AG04450 (cell line): ENCODE measurements at regions not wholly inside any gene's neighbourhood (a gene's known extent, or its start where the extent isn't known, plus 50 kb on each side); places are given as distances from the start of the nearest gene placed in this dataset.

Source experiments
- CTCF ChIA-PET: fragments of 300-600, 350-600 bp; formaldehyde crosslinking; extraction: SDS; loops from one replicate; lab custom pipeline; 2022; ENCODE audit warnings: antibody characterized with exemption, inconsistent platforms; lab: Charles Lee
- POLR2A ChIA-PET: fragments of 350-600 bp; formaldehyde crosslinking; extraction: SDS; loops from one replicate; lab custom pipeline; 2021; ENCODE audit warnings: antibody characterized with exemption, inconsistent platforms; lab: Yijun Ruan, JAX
- DNase-seq: peaks from one replicate; pipeline ENCODE4 v3.0.0-alpha.2; 2011; ENCODE audit warnings: low read depth, low spot score
- H3K27ac ChIP-seq: one replicate; pipeline ENCODE4 v1.5.1; 2012; ENCODE audit warnings: low read depth, low read length, control low read depth
- H3K27me3 ChIP-seq: one replicate; pipeline ENCODE4 v1.6.0; 2012; ENCODE audit warnings: low read length; ENCODE audit not compliant: control insufficient read depth, insufficient read depth
- H3K4me3 ChIP-seq: 2 replicates; pipeline ENCODE4 v1.5.1; 2011; ENCODE audit warnings: mild to moderate bottlenecking, low read depth, low read length, control low read depth
- H3K9me3 ChIP-seq: 2 replicates; pipeline ENCODE4 v1.5.1; 2012; ENCODE audit warnings: low read length; ENCODE audit not compliant: control insufficient read depth, insufficient read depth
- TF ChIP-seq, protein P1 (sequence below): IDR thresholded peaks from 2 replicates; pipeline ENCODE4 v1.5.1; 2011; ENCODE audit warnings: low read depth, low read length, control low read depth, inconsistent platforms

DNA sequence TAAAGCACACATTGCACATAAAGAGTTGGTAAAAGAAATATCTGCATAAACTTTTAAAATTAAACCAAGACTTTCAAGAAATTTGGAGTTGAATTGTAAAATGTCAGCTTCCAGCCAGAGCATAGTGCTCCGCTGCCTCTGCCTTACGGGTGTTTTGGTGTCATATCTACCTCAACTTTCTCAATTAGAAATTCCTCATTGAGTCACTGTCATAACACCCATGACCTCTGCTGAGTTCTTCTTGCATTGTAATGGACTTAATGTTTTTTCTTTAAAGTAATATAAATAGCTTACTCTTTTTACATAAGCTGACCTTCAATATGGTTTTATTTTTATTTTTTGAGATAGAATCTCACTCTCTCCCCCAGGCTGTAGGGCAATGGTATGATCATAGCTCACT lies 551.0 kb upstream of the NBEA start:
- H3K27ac ChIP-seq: no peak overlapping the region
- H3K9me3 ChIP-seq: no peaks in the 10 kb centered on the region
- ChIA-PET POLR2A (no interaction called here), CTCF (interaction anchor here (1.1 kb wide), 1 partner anchor 9 kb away, joined by 4 read pairs; no protein-coding TSS in a partner anchor)
- H3K4me3 ChIP-seq: no peak overlapping the region
- H3K27me3 ChIP-seq: no peaks in the 10 kb centered on the region
- DNase-seq: no peak
- TF ChIP-seq, protein P1, sequence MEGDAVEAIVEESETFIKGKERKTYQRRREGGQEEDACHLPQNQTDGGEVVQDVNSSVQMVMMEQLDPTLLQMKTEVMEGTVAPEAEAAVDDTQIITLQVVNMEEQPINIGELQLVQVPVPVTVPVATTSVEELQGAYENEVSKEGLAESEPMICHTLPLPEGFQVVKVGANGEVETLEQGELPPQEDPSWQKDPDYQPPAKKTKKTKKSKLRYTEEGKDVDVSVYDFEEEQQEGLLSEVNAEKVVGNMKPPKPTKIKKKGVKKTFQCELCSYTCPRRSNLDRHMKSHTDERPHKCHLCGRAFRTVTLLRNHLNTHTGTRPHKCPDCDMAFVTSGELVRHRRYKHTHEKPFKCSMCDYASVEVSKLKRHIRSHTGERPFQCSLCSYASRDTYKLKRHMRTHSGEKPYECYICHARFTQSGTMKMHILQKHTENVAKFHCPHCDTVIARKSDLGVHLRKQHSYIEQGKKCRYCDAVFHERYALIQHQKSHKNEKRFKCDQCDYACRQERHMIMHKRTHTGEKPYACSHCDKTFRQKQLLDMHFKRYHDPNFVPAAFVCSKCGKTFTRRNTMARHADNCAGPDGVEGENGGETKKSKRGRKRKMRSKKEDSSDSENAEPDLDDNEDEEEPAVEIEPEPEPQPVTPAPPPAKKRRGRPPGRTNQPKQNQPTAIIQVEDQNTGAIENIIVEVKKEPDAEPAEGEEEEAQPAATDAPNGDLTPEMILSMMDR: no peak

DNA sequence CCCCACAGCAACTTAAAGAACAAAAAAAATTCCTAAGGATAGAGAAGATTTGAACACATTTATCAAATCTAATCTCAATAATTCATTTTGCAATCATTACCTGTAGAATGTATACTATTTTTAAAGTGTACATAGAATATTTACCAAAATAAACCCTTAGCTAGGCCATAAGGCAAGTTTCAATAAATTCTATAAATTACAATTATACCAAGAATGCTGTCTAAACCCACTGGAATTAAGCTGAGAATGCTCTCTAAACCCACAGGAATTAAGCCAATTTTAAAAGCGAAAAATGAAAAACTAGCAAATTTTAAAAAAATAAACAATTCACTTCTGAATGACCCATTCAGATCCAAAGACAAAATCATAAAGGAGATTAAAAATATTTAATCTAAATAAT lies 540.4 kb upstream of the NBEA start:
- no peaks in the 10 kb centered on the region for H3K27me3 ChIP-seq
- DNase-seq: no peak
- ChIA-PET CTCF (no interaction called here), POLR2A (no interaction called here)
- H3K4me3 ChIP-seq: no peak overlapping the region
- no peak overlapping the region for H3K27ac ChIP-seq
- TF ChIP-seq, protein P1: no peak
- H3K9me3 ChIP-seq: no peaks in the 10 kb centered on the region

DNA sequence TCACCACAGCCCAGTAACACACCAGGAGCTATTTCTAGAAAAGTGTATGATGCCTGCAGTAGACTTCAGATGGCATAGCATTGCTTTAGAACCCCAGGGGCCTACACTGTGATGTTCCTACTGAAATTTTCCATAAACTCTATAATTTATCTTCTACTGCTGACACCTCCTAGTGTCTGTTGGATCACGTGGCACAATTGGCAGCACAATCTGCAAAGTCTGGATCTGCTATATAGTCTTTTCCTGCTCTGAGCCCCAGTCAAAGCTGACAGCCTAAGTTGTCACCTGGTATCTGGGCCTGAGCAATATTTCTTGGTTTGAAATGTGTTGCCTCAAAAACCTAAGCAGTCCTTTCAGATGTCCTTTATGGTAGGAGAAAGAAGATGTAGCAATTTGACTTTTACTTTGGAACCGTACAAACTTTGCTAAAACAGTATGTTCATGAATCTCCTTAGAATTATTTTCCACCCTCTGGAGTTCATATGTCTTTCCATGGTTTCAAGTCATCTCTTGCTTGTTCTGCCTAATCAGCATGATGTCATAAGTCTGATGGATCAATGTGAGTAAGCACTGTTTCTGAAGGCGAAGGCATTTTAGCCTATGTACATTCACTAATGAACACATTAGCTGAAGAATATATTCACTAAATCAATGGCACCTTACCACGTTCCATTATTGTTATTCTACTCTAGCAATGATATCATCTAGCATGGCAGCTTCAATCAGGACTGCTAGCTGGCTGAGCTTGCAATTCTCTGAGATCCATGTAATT lies 536.5 kb upstream of the NBEA start:
- DNase-seq: no peak
- TF ChIP-seq, protein P1: no peak
- Histone ChIP-seq H3K27ac (no peak overlapping the region), H3K9me3 (no peaks in the 10 kb centered on the region), H3K4me3 (no peak overlapping the region), H3K27me3 (no peaks in the 10 kb centered on the region)
- CTCF ChIA-PET: no interaction called here
- POLR2A ChIA-PET: no interaction called here

DNA sequence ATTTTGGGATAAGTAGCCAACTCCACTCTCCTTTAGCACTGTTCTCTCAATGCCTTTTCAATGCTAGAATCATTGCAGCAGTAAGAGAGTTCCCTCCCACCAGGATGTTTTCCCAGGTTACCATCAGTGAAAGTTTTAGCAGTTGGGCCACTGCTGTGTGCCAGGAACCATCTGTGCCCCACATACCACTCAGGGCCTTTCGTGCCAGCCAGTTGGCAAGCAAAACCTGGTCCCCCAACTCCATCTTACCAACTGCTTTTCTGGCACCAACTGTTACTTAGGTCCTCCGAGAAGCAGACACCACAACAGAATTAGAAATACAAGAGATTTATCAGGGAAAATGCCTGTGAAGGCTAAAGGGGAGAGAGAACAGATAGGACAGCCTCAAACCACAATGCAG lies 533.4 kb upstream of the NBEA start:
- CTCF ChIA-PET: no interaction called here
- POLR2A ChIA-PET: no interaction called here
- DNase-seq: no peak
- H3K27me3 ChIP-seq: no peaks in the 10 kb centered on the region
- no peak overlapping the region for H3K4me3 ChIP-seq
- no peak overlapping the region for H3K27ac ChIP-seq
- TF ChIP-seq, protein P1: no peak
- H3K9me3 ChIP-seq: no peaks in the 10 kb centered on the region

DNA sequence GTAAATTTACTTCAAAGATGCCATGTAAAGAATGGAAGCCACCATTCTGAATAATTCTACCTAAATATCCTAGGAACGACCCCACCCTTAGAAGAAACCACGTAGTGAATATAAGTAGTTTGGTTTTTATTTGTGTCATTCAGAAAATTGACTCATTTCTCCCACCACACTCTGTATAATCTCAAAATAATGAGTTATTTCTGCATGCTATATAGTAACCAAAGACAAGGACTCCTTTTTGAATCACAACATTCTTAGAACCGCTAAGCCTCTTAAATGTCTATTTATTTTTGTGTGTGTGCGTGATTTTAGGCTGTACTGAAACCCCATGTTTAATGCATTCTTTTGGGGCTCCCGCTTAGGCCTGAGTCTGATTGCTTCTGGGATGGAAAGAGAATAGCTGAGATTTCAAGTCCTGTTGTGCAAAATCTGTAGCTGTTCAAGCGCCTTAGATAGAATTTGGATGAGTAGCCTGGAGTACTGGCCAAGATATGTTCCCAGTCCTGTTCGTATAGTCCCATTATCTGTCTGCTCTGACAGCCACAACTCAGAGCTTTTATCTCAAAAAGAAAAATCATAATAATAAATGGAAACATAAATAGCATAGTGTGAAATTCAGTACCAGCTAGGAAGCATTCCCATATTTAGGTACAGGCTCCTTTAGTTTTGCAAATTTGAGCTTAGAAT lies 532.4 kb upstream of the NBEA start:
- Histone ChIP-seq H3K27ac (no peak overlapping the region), H3K4me3 (no peak overlapping the region), H3K27me3 (no peaks in the 10 kb centered on the region), H3K9me3 (no peaks in the 10 kb centered on the region)
- no peak for DNase-seq
- ChIA-PET POLR2A (no interaction called here), CTCF (no interaction called here)
- TF ChIP-seq, protein P1: no peak
